Kidney glomerular epithelial cell (primary cell): ENCODE measurements at regions not wholly inside any gene's neighbourhood (a gene's known extent, or its start where the extent isn't known, plus 50 kb on each side); places are given as distances from the start of the nearest gene placed in this dataset.

Experiments used
- DNase-seq: peaks from one replicate; lab custom pipeline; 2025; lab: John Stamatoyannopoulos, UW

DNA sequence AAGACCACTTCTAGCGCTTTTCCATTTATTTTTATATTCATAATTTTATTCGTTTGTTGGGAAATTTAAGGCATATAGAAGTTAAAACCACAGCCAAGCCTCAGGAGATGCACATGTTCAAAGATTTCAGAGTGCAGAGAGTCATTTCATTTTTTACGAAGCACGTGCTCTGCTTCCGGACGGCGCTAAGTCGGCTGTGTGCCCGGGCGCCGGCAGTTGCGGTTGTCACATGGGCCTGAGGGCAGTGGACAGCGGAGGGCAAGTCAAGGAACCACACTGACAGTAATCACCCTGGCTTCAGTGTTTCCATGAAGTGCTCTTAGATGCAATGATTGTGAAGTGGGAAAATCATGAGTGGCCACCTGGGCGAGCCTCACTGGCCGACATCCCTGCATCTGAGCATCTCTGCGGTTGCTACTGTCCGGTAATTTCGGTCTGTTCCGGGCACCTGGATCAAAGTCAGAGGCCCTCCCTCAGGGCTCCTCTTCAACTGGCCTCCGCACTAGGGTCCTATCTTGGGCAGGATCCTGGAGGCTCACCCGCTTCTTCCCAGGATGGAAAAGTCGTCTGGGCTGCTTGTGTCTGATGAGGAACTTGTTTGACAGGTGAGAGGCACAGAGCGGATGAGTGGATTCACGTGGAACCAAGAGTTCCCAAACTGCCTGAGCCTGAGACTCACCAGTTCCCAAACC is 90.8 kb downstream of the DACT2 start:
- DNase-seq: no peak

- no peak for DNase-seq
These were observed 91.7 kb downstream of the DACT2 start for GRCh38 chr6:168227840-168228239.

- no peak for DNase-seq
These were observed 92.7 kb downstream of the DACT2 start for GRCh38 chr6:168226902-168227318.

DNA sequence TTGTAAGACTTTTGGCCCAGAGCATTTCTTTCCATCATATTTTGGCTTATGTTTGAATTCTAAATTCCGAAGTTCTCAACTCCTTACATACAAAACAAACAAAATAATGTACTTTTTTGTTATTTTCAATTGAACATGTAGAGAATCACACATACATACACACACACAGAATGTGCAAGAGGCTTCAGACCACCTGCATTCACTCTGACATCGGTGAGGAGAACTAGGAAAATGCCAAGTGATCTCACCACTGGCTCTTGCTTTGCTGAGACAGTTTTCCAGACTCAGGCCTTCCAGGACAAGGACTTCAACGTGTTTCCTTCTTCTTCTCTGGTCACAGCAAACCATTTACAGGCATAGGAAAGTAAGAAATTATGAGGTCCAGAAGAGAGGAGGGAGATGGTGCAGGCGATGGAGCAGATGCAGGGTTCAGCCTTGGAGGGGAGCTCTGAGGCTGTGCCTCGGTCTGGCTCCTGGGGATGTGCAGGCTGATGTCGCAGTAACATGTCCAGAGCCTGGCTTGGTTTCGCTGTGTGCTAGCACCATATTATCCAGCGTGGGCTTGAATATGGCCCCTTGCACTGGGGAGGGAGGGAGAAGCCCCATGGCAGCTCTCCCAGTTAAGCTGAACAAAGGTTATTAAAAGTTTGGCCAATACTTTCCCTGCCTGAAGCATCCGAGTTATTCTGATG is 93.4 kb downstream of the DACT2 start:
- DNase-seq: no peak

DNA sequence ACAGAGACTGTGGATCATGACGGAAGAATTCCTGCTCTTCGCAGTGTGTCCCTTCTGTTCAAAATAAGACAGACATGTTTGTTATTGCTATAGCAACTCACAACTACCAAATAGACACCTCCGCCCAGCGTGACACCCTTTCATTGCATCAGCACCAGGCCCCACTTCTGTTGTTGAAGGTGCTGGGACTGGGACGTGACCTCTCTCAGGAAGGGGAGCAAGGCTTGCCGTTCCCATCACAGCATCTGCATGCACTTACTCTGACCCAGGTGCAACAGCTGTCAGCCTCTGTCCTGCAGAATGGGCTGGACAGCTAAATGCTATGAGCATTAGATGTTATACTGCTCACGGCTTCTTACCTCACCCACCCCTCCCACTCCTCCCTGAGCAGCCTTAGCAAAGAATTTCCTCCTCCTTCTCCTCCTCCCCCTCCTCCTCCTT is 94.1 kb downstream of the DACT2 start:
- no peak for DNase-seq

- DNase-seq: no peak
These were observed 95.8 kb downstream of the DACT2 start for GRCh38 chr6:168223755-168224154.

GRCh38 chr6:168223150-168223549 is 96.4 kb downstream of the DACT2 start:
- no peak for DNase-seq

GRCh38 chr6:168222115-168223043 is 97.2 kb downstream of the DACT2 start:
- DNase-seq: no peak

GRCh38 chr6:168221497-168222079 is 98.0 kb downstream of the DACT2 start:
- DNase-seq: no peak

DNA sequence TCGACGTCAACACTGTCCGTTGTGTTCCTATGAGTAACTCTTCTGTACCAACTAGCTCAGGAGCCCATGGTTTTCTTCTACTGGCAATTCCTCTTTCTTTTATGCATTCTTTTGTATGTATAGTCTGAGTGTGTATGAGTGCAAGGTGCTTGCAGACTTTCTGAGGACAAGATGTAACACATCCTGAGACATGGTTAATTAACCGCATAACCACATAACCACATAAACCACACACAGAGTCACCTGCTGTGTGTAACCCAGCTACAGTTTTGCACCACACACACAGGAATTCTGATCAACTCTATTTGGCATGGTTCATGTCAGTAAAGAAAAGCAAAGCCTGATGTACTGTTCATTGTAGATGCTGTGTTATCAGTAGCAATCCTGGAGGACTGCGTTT is 98.6 kb downstream of the DACT2 start:
- peak; percentile 37 for DNase-seq

DNA sequence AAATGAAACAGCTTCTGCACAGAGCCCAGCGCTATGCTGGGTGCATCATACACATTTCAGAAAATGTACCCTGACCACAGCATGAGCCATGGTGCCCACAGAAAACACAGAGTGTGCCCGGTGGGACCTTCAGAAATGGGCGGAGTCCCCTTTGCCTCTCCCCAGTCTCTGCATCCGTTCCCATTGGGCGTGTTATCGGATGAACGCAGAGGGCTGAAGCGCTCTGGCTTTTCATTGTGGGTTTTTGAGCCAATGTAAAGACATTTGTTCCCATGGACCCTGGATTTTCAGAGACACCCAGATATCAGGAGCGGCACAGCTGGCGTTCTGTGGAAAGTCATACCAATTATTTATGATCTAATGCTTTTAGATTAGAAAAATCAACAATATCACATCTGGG is 99.8 kb downstream of the DACT2 start:
- no peak for DNase-seq

- no peak for DNase-seq
These were observed 100.6 kb downstream of the DACT2 start for GRCh38 chr6:168218785-168219566.

DNA sequence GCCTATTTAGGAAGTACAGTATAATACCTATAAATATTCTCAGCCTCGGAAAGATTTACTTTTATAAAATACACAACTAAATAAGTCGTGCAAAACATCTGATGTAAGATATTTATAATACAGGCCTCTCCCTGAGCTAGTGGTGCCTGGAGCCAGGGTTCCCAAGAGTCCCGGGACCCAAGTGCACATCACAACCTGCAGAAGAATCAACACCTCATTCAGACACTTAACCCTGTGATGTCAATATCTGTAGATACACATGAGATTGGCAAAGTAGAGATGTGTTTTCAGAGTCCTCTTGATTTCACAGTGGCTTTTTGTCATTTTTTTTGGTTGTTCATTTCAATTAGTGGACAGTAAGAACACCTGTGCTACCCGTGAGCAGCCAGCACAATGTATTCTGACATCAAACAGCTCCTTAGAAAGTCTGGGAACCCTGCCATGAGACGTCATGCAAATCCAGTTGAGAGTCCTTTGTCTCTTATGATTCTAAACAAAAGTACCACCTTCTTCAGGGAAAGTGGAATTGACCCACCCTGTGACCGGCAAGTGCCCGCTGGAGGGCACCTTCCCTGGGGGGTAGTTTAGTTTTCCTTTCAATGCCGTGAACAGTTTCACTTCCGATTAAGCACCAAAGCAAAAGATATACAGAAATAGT is 101.6 kb downstream of the DACT2 start:
- DNase-seq: no peak

DNA sequence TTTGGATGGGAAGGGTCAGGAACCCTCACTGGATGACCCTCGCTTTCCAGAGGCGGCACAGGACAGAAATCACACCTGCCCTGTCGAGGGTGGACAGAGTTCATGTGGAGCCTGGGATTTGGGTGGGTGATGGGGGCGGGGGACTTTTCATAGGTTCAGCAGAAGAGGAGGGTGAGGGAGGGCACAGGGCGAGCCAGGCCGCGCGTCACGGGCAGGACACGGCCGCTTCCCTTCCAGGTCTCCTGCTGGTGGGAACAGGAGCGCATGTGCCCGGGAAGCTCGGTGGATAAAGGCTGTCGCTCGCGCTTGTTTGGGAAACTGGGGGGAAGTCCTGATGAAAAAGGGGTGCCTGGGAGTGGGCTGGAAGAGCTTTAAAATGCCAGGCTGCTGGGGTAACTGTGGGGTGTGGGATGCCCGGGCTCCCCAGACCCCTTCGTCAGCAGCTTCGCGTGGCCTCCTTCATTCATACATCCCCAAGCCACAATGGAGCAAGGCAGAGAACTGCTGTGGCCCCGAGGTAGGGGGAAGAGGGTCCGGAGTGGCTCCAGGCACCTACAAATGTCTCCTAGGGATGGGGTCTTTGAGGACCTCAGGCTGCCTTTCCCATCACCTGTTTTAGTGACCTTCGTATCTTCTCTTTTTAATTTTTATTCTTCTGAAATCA is 102.2 kb downstream of the DACT2 start:
- DNase-seq: no peak

DNA sequence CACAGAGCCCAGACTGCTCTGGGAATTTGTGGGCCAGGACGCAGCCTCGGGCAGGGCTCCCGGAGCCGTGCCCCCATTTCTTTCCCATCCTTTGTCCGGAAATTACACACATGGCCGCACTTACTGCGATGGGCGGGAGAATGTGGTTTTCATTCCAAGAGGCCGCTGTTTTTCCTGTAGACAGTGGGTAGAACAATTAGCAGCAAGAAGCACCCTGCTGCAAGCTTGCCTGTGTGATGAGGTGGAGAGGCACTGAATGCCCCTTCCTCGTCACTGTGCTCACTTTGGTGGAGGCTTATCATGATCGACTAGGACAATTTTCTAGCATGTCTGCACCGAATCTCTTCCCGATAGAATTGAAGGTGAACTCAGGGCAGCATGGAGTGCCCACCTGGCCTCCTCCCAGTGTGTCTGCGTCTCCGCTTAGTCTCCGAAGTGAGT is 102.8 kb downstream of the DACT2 start:
- DNase-seq: no peak

DNA sequence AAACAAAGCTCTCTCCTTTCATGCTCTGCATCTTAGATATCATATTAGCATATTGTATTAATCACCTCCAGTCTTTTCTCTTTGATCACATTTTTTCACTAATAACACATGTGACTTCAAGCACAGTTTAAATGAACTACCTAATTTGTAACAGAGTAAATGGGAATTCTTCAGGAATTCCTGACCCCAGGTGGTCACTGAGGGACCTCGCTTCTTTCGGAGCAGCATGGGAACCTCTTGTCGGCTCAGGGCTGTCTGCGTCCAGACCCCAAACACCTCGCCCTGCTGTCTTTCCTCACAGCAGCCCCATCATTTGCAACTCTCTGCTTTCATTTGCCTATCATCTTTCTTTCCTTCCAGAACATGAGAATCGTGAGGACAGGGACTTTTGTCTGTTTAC is 103.5 kb downstream of the DACT2 start:
- no peak for DNase-seq

DNA sequence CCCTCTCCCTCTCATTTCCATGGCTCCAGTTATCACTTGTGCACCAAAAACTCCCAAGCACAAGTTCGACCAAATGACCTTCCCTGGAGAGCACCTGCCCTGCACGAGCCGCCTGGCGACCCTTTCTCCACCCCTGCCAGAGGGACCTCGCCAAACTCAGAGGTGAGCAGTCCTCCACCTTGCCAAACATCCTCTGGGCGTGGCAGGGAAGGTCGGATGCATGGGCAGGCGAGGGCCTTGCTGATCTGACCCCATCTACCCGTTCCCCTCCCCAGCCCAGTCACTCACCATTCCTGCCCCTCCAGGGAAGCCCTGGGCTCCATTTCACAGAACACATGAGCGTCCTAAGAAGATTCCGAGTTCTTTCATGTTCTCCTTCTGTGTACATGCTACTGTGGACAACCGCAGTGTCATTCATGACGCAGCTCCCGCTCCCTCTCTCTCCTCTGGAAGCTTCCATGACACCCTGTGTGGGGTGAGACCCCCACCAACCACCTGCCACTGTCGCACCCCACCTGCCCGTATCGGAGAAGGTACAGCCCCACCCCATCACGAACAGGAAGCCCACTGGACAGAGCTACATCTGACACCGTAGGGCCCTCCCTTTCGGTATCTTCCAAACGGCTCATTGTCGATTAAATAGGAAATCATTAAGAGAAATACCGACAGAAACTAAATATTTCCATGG is 104.3 kb downstream of the DACT2 start:
- DNase-seq: no peak

DNA sequence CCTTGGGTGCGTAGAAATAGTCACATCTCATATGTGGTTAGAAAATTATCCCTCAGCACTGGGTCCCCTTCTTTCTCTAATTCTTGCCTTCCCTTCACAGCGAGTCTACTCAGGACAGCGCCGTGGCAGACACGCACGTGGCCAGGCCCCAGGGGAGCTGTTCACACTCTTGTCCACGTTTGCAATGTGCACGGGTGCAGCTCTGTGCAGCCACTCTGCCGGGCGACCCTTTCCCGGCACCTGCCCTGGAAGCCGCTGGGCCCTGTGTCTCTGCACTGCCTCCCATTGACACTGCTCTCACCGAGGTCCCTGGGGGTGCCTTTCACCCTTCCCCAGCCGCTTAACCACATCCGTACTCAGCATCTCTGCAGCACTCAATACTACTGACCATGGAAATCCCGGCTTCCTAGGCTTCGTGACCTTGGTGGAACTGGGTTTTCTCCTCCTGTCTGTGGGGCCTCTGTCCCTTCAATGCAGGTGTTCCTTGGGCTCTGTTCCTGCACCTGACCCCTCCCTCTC is 104.9 kb downstream of the DACT2 start:
- no peak for DNase-seq

DNA sequence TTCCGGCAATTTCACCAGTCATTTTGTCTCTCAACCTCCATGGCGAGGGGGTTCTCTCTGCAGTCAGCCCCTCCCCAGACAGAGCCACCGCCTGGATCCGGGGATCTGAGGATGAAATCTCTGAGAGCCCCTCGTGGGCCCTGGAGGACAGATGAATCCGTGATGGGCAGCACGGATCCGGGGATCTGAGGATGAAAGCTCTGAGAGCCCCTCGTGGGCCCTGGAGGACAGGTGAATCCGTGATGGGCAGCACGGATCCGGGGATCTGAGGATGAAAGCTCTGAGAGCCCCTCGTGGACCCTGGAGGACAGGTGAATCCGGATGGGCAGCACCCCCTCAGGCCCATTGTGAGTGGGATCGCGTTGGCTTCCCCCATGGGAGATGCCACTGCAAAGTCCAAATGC is 106.5 kb downstream of the DACT2 start:
- no peak for DNase-seq
